Stimulated activated naive CD4-positive, alpha-beta T cell treated with Interleukin-2 at 50 U/mL for 16 hours (primary cell): ENCODE measurements at regions not wholly inside any gene's neighbourhood (a gene's known extent, or its start where the extent isn't known, plus 50 kb on each side); places are given as distances from the start of the nearest gene placed in this dataset.
"Not testable (repeated sequence)": the region's sequence is repeated elsewhere in the genome, so short reads cannot be mapped to it uniquely, and the experiment has no call there.

Source experiments
- DNase-seq: peaks from one replicate; lab custom pipeline; 2025; lab: John Stamatoyannopoulos, UW

- DNase-seq, result no peak
These were observed 128.0 kb upstream of the GPR12 start for GRCh38 chr13:26888632-26889031.

GRCh38 chr13:26887594-26887993, 127.0 kb upstream of the GPR12 start:
- no peak for DNase-seq

GRCh38 chr13:26883613-26884257, 123.1 kb upstream of the GPR12 start:
- DNase-seq, result no peak

- no peak for DNase-seq
These were observed 122.1 kb upstream of the GPR12 start for GRCh38 chr13:26882731-26883130.

- DNase-seq, result no peak
These were observed 120.6 kb upstream of the GPR12 start for GRCh38 chr13:26881154-26881553.

- no peak for DNase-seq
These were observed 120.1 kb upstream of the GPR12 start for GRCh38 chr13:26880735-26881134.

GRCh38 chr13:26878438-26878837, 117.9 kb upstream of the GPR12 start:
- no peak for DNase-seq

- no peak for DNase-seq
These were observed 112.8 kb upstream of the GPR12 start for GRCh38 chr13:26873386-26873698.

- DNase-seq, result peak; percentile 10
These were observed 112.2 kb upstream of the GPR12 start for GRCh38 chr13:26872525-26873385.

- no peak for DNase-seq
These were observed 107.0 kb upstream of the GPR12 start for GRCh38 chr13:26867451-26868091.

- DNase-seq, result no peak
These were observed 104.0 kb upstream of the GPR12 start for GRCh38 chr13:26864576-26864975.

- DNase-seq, result no peak
These were observed 101.4 kb upstream of the GPR12 start for GRCh38 chr13:26861941-26862340.

- DNase-seq, result no peak
These were observed 95.3 kb upstream of the GPR12 start for GRCh38 chr13:26855921-26856320.

GRCh38 chr13:26855071-26855470, 94.5 kb upstream of the GPR12 start:
- DNase-seq, result no peak

- DNase-seq, result no peak
These were observed 92.7 kb upstream of the GPR12 start for GRCh38 chr13:26853323-26853722.

- no peak for DNase-seq
These were observed 86.7 kb upstream of the GPR12 start for GRCh38 chr13:26847281-26847680.

- DNase-seq, result not testable (repeated sequence)
These were observed 84.5 kb upstream of the GPR12 start for GRCh38 chr13:26845063-26845462.

- no peak for DNase-seq
These were observed 79.1 kb upstream of the GPR12 start for GRCh38 chr13:26839682-26840081.

GRCh38 chr13:26838821-26839220, 78.2 kb upstream of the GPR12 start:
- DNase-seq, result no peak

GRCh38 chr13:26837997-26838396, 77.4 kb upstream of the GPR12 start:
- DNase-seq, result no peak

GRCh38 chr13:26837102-26837501, 76.5 kb upstream of the GPR12 start:
- DNase-seq, result no peak

- DNase-seq, result no peak
These were observed 76.0 kb upstream of the GPR12 start for GRCh38 chr13:26836626-26837025.

GRCh38 chr13:26834646-26835045, 74.1 kb upstream of the GPR12 start:
- DNase-seq, result no peak
